ENCODE measurements at regions not wholly inside any gene's neighbourhood (a gene's known extent, or its start where the extent isn't known, plus 50 kb on each side); places are given as distances from the start of the nearest gene placed in this dataset.

GRCh38 chr11:110824912-110825620 lies 112.8 kb upstream of the ARHGAP20 start:
- FAIRE-seq = no peak

- FAIRE-seq = no peak
Observed at GRCh38 chr11:110818032-110818687, 105.9 kb upstream of the ARHGAP20 start.

DNA sequence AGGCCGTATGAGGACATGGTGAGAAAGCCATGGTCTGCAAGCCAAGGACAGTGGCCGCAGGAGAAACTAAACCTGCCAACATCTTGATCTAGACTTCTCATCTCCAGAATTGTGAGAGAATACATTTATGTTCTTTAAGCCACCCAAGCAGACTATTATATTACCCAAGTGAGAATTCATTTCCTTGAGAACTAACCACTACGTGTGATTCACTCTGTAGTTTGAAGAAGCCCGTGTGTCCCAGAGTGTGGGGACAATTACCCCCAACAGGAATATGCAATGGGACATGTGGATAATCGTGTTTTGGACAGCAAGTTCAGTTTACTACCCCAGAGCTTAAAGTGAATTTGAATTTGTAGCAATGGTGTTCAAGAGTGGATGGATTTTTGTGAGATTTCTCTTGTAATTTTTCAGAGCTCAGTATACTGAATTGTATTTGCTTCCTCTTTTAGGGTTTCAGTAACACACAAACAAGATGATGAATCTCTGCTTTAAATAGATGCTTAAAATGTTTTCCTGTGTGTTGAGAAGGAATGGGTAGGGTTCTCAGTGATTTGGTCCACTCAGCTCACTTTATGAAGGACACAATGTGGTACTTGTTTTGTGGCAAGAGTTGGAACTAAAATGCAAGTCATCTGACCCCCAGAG lies 100.0 kb upstream of the ARHGAP20 start:
- no peak for FAIRE-seq

DNA sequence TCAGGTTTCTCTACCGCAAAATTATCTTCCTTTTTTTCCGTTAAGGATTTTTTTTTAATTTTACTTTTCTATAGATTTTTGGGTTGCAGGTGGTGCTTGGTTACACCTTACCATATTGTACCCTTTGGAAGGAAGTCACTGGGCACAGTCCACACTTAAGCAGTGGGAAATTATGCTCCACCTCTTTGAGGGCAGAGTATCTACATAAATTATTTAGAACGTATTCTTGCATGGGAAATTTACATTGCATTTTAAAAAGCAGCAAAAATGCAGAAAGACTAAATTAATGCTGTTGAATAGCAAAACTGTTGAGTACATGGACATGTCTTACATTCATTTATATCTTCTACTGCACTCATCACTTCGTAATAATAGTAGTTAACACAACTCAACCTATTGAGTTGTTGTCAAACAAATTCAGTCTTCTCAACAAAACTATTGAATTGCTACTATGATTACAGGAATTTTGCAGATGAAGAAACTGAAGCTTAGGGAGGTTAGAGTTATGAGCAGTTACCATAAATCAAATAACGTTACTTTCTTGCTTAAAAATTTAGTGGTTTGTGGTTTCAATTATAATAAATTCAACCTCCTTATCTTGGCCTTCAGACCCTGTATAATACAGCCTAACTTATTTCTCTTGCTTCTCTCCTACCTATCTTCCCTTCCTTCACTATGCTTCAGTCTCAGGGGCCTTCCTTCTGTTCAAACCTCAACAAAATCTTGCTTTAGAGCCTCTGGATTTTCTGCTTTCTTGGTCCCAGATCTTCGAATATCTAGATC lies 97.4 kb upstream of the ARHGAP20 start:
- FAIRE-seq = no peak

- no peak for FAIRE-seq
Observed at GRCh38 chr11:110808248-110808647, 96.0 kb upstream of the ARHGAP20 start.

- no peak for FAIRE-seq
Observed at GRCh38 chr11:110807801-110808200, 95.6 kb upstream of the ARHGAP20 start.

- FAIRE-seq = no peak
Observed at GRCh38 chr11:110805756-110806155, 93.5 kb upstream of the ARHGAP20 start.

GRCh38 chr11:110802162-110802561 lies 89.9 kb upstream of the ARHGAP20 start:
- FAIRE-seq = no peak

- FAIRE-seq = no peak
Observed at GRCh38 chr11:110801328-110801727, 89.1 kb upstream of the ARHGAP20 start.

- no peak for FAIRE-seq
Observed at GRCh38 chr11:110798201-110798900, 86.1 kb upstream of the ARHGAP20 start.

DNA sequence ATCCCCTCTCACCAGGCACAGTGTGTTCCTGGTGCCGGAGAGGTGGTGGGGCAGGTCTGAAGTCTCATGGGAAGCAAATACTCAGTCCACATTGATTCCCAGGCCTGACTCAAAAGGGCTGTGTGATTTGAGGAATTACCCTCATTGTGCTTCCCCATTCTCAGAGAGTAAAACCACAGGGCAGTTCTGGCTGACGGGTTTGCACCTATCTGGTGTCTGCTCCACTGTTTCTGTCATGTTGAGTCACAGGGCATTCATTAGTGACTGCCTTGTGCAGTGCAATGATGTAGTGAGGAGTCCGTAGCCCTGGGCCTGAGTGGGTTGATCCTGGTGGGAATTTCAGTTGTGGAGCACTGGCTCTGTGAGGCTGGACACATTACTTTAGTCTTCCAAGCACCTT lies 85.2 kb upstream of the ARHGAP20 start:
- FAIRE-seq = no peak

DNA sequence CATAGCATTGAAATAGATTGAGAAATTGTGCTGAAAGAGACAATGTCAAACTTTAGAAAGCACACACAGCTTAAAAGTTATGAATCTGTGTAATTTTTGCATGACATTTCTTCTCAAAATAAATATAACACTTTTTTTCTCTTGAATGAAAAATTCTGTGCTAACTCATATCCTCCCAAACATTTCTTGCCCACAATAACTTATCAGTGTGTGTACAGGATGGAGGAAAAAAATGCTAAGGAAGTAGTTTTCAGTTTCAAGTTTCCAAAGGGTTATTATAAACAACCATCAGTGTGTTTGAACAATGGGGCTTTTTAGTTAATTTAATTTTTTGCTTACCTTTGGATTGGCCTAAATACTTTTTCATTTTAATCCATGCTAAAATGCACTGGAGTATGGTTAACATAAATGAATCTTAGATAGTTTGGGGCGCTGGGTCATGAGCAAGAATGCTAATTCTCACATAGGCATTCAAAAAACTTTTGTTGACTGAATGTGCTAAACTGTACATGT lies 82.9 kb upstream of the ARHGAP20 start:
- no peak for FAIRE-seq

GRCh38 chr11:110793556-110793955 lies 81.3 kb upstream of the ARHGAP20 start:
- no peak for FAIRE-seq

GRCh38 chr11:110791621-110792020 lies 79.4 kb upstream of the ARHGAP20 start:
- no peak for FAIRE-seq

- no peak for FAIRE-seq
Observed at GRCh38 chr11:110787680-110788079, 75.4 kb upstream of the ARHGAP20 start.

- no peak for FAIRE-seq
Observed at GRCh38 chr11:110786226-110786902, 74.1 kb upstream of the ARHGAP20 start.

DNA sequence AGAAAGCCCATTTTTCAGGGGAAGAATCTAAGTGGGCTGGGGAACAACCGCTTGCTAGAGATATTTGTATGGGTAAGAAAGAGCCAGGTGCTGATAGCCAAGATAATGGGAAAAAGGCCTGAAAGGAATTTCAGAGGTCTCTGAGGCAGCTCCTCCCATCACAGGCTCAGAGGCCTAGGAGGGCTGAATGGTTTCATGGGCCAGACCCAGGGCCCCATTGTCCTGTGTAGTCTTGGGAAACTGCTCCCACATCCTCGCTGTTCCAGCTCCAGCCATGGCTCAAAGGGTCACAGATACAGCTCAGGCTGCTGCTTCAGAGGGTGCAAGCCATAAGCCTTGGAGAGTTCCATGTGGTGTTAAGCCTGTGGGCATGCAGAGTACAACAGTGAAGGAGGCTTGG lies 73.2 kb upstream of the ARHGAP20 start:
- FAIRE-seq = no peak

GRCh38 chr11:110782616-110783015 lies 70.4 kb upstream of the ARHGAP20 start:
- FAIRE-seq = no peak

GRCh38 chr11:110779108-110779507 lies 66.9 kb upstream of the ARHGAP20 start:
- no peak for FAIRE-seq

DNA sequence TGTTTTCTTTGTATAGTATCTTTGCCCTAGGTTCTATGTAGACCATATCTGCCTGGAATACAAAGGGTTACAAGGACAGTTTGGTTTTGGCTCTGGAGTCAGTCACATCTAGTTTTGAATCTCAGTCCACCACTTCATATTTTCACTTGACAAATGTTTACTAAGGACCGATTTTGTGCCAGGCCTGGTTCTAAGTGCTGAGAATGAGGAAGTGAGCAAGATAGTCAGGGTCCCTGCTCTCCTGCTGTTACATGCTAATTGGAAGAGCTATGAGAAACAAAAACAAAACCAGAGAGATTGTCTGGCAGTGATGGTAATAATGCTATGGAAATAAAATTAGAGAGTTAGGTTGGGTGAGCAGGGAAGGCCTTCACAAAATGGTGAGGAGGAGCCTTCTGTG lies 66.1 kb upstream of the ARHGAP20 start:
- no peak for FAIRE-seq

GRCh38 chr11:110777775-110778174 lies 65.5 kb upstream of the ARHGAP20 start:
- FAIRE-seq = no peak

- FAIRE-seq = no peak
Observed at GRCh38 chr11:110776081-110776480, 63.8 kb upstream of the ARHGAP20 start.

All from endometrium (tissue), 2 donors.